ENCODE measurements at regions not wholly inside any gene's neighbourhood (a gene's known extent, or its start where the extent isn't known, plus 50 kb on each side); places are given as distances from the start of the nearest gene placed in this dataset.
A peak's percentile ranks its signal among the peaks of the same experiment; 100 is the strongest.

DNA sequence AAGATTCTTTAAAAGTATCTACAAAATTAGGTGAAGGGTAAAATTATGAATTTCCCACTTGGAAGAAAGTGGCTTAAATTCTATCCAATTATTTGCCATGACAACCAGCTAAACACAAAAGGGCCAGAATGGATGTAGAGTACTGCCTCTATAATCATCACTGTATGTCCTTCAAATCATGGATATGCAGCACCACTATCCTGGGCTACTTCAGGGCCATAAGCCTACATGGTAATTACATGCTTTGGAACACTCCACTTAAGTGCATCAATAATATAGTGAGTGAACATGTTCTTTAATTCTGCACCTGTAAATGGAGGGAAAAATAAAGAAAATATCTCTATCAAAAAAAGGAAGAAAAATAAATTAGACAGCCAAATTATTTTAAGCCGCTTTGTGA lies 575.2 kb downstream of the ISL1 start:
- DNase-seq = no peak

DNA sequence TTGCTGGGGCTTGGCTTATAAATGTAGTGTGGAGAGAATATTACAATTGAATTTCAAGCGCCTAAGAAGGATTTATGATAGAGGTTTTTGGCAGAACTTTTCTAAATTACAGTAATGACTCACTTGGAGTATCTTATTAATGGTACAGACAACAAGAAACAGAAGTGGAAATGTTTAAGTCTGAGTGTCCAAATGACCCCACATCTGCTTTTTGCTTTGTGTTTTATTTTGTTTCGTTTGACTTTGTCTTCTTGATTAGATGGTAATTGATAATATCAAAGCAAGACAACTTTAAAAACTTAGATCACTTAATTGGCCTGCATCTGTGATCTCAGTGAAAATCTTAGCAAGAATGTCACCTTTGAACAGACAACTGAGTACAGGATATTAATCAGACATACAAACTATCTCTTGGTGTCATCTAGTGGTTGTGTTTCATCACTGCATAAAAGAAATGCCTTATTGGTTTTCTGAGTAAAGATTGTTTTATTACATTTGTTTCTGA lies 577.4 kb downstream of the ISL1 start:
- no peak overlapping the region for H2AFZ ChIP-seq (ENCODE audit: low read length)
- no peaks in the 10 kb centered on the region for H3F3A ChIP-seq (ENCODE audit: insufficient read depth, low read length)
- no peaks in the 10 kb centered on the region for H3K4me1 ChIP-seq (ENCODE audit: low read length)
- no peak overlapping the region for H3K4me2 ChIP-seq (ENCODE audit: low read depth, low read length)
- H3K36me3 ChIP-seq (replicated peaks; ENCODE audit: insufficient read depth, low read length) = no peaks in the 10 kb centered on the region
- H4K20me1 ChIP-seq (ENCODE audit: insufficient read depth, low read length) = no peaks in the 10 kb centered on the region
- TF ChIP-seq EZH2 (optimal IDR thresholded peaks at IDR 0.05; ENCODE audit: low read depth, low read length) = no peak
- TF ChIP-seq CTCF (IDR thresholded peaks at IDR 0.05; ENCODE audit: low read length) = peak; percentile 46
- no peaks in the 10 kb centered on the region for H3K9me2 ChIP-seq (replicated peaks; ENCODE audit: insufficient read depth, low read length)
- no peaks in the 10 kb centered on the region for H3K9me3 ChIP-seq (replicated peaks; ENCODE audit: insufficient read depth, low read length)
- DNase-seq = peak; percentile 42
- no peaks in the 10 kb centered on the region for H3K27me3 ChIP-seq (replicated peaks; ENCODE audit: insufficient read depth, low read length)
- H3K9ac ChIP-seq (ENCODE audit: low read length) = no peak overlapping the region
- no peak overlapping the region for H3K27ac ChIP-seq (ENCODE audit: low read length)
- H3K79me2 ChIP-seq (ENCODE audit: low read length) = no peaks in the 10 kb centered on the region
- no peak overlapping the region for H3K4me3 ChIP-seq (ENCODE audit: low read length)

More for the DNA sequence above, 575.2 kb downstream of the ISL1 start:
- Histone ChIP-seq H3K4me1 (ENCODE audit: low read length) (no peaks in the 10 kb centered on the region), H2AFZ (ENCODE audit: low read length) (no peak overlapping the region), H3K36me3 (replicated peaks; ENCODE audit: insufficient read depth, low read length) (no peaks in the 10 kb centered on the region), H3F3A (ENCODE audit: insufficient read depth, low read length) (no peaks in the 10 kb centered on the region), H3K27ac (ENCODE audit: low read length) (no peak overlapping the region), H4K20me1 (ENCODE audit: insufficient read depth, low read length) (no peaks in the 10 kb centered on the region), H3K4me2 (ENCODE audit: low read depth, low read length) (no peak overlapping the region), H3K9me2 (replicated peaks; ENCODE audit: insufficient read depth, low read length) (no peaks in the 10 kb centered on the region), H3K9ac (ENCODE audit: low read length) (no peak overlapping the region), H3K27me3 (replicated peaks; ENCODE audit: insufficient read depth, low read length) (no peaks in the 10 kb centered on the region), H3K4me3 (ENCODE audit: low read length) (no peak overlapping the region), H3K79me2 (ENCODE audit: low read length) (no peaks in the 10 kb centered on the region), H3K9me3 (replicated peaks; ENCODE audit: insufficient read depth, low read length) (no peaks in the 10 kb centered on the region)
- TF ChIP-seq EZH2 (optimal IDR thresholded peaks at IDR 0.05; ENCODE audit: low read depth, low read length) (no peak), CTCF (IDR thresholded peaks at IDR 0.05; ENCODE audit: low read length) (no peak)

DNA sequence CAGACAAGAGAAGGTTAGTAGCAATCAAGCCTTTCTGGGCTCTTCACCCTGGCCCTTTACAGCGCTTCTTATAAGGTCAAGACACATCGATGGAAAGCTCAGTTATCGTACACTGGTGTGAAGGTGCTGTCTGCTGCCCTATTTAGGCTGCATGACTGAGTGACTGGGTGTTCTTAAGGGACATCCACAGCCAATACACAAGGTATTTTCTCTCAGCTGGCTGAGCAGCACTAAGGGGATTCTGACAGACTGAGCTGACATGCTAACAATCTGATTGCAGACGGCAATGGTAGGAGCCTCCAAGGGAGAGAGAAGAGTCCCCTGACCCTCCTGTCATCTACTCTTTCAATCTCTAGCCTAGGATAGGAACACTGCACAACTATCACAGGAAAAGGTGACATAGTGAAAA lies 577.9 kb downstream of the ISL1 start:
- H3K27me3 ChIP-seq (replicated peaks; ENCODE audit: insufficient read depth, low read length) = no peaks in the 10 kb centered on the region
- H3K36me3 ChIP-seq (replicated peaks; ENCODE audit: insufficient read depth, low read length) = no peaks in the 10 kb centered on the region
- no peaks in the 10 kb centered on the region for H3K4me1 ChIP-seq (ENCODE audit: low read length)
- no peak overlapping the region for H3K4me2 ChIP-seq (ENCODE audit: low read depth, low read length)
- TF ChIP-seq EZH2 (optimal IDR thresholded peaks at IDR 0.05; ENCODE audit: low read depth, low read length) (no peak), EZH2phosphoT487 (IDR thresholded peaks at IDR 0.05; ENCODE audit: low read length) (no peak)
- H3K27ac ChIP-seq (ENCODE audit: low read length) = no peak overlapping the region
- no peaks in the 10 kb centered on the region for H3K9me3 ChIP-seq (replicated peaks; ENCODE audit: insufficient read depth, low read length)
- H3K4me3 ChIP-seq (ENCODE audit: low read length) = no peak overlapping the region
- no peak overlapping the region for H3K9ac ChIP-seq (ENCODE audit: low read length)
- no peaks in the 10 kb centered on the region for H3F3A ChIP-seq (ENCODE audit: insufficient read depth, low read length)
- no peaks in the 10 kb centered on the region for H4K20me1 ChIP-seq (ENCODE audit: insufficient read depth, low read length)
- DNase-seq = no peak
- no peaks in the 10 kb centered on the region for H3K9me2 ChIP-seq (replicated peaks; ENCODE audit: insufficient read depth, low read length)
- no peaks in the 10 kb centered on the region for H3K79me2 ChIP-seq (ENCODE audit: low read length)
- H2AFZ ChIP-seq (ENCODE audit: low read length) = no peak overlapping the region

- Histone ChIP-seq H3K9ac (ENCODE audit: low read length) (no peak overlapping the region), H3K4me1 (ENCODE audit: low read length) (no peaks in the 10 kb centered on the region), H3K27ac (ENCODE audit: low read length) (no peak overlapping the region), H3K9me3 (replicated peaks; ENCODE audit: insufficient read depth, low read length) (no peaks in the 10 kb centered on the region), H2AFZ (ENCODE audit: low read length) (no peak overlapping the region), H3F3A (ENCODE audit: insufficient read depth, low read length) (no peaks in the 10 kb centered on the region), H3K27me3 (replicated peaks; ENCODE audit: insufficient read depth, low read length) (no peaks in the 10 kb centered on the region), H3K4me2 (ENCODE audit: low read depth, low read length) (no peak overlapping the region), H3K4me3 (ENCODE audit: low read length) (no peak overlapping the region), H4K20me1 (ENCODE audit: insufficient read depth, low read length) (no peaks in the 10 kb centered on the region), H3K9me2 (replicated peaks; ENCODE audit: insufficient read depth, low read length) (no peaks in the 10 kb centered on the region), H3K79me2 (ENCODE audit: low read length) (no peaks in the 10 kb centered on the region), H3K36me3 (replicated peaks; ENCODE audit: insufficient read depth, low read length) (no peaks in the 10 kb centered on the region)
- no peak for TF ChIP-seq EZH2 (optimal IDR thresholded peaks at IDR 0.05; ENCODE audit: low read depth, low read length)
- no peak for TF ChIP-seq EZH2phosphoT487 (IDR thresholded peaks at IDR 0.05; ENCODE audit: low read length)
- TF ChIP-seq CTCF (IDR thresholded peaks at IDR 0.05; ENCODE audit: low read length) = no peak
- DNase-seq = no peak
Observed at GRCh38 chr5:51968756-51969155, 585.5 kb downstream of the ISL1 start.

Data from MM.1S (cell line).